CD4-positive, alpha-beta T cell treated with Interleukin-17A for 1 hour (primary cell): ENCODE measurements at regions not wholly inside any gene's neighbourhood (a gene's known extent, or its start where the extent isn't known, plus 50 kb on each side); places are given as distances from the start of the nearest gene placed in this dataset.

Experiments used
- DNase-seq: peaks from one replicate; pipeline ENCODE4 v3.0.0-alpha.2; 2020

DNA sequence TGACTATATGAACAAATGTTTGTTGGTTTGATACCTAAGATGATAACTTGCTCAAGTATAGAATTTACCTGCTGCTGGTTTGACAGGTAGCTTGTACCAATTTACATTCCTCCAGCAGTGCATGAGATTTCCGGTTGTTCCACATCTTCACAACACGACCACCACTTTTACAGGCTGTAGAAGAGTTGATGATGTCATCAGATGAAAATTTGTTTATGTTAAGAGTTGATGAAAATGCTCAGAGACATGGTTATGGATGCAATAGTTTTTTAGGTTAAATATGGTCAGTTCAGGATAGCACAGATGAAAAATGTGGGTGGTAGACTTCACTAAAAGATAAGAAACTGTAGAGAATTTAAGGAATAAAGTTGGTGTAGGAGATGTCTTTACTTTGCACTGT is 468.3 kb downstream of the PCDH18 start:
- DNase-seq: no peak

DNA sequence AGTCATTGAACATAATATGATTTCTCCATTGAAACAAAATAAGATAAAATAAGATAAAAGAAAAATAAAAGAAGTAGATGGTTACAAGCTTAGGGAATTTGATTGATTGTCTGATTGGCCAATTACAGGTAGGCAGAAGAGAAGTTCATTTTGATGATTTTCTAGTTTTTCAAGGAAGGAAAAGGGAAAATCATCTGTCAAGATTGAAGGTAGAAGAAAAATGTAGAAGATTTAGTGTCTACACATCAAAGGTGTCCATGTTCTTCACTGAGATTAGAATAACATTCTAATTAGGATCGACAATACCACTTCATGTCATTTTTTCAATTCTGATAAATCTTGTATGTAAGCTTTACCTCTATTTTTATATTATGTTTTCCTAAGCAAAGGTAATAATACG is 489.1 kb downstream of the PCDH18 start:
- no peak for DNase-seq

DNA sequence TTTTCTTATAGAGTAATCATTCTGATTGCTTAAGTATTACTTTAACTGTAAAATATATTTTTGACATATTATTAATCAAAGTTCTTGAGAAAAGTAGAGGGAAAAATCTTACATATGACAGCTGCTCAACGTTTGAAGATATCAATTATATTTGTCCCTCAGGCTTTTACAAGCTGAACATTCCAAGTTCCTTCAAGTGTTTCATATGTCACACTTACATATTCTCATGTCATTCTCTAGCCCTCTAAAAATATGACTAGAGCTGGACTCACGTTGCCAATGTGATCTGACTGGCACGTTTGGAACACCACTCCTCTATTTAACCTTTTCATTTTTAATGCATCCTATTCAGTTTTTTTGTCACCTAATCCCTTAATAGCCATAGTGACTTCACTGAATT is 492.9 kb downstream of the PCDH18 start:
- DNase-seq: no peak

DNA sequence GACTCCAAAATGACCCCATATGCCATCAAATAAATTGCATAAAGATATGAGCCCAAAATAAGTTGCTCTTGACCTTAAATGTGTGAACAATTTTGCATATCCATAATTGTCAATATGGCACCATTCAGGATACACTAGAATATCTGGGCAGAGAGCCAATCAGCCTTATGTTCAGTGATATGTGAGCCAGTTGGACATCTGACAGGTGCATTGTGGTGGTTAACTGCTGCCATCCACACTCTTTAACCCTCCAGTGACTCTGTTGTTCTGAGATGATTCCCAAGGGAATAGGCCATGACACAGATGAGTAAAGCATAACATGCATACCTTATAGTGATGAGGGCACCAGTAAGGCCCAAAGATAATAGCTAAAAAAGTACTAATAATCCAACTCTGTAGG is 500.1 kb downstream of the PCDH18 start:
- DNase-seq: no peak

DNA sequence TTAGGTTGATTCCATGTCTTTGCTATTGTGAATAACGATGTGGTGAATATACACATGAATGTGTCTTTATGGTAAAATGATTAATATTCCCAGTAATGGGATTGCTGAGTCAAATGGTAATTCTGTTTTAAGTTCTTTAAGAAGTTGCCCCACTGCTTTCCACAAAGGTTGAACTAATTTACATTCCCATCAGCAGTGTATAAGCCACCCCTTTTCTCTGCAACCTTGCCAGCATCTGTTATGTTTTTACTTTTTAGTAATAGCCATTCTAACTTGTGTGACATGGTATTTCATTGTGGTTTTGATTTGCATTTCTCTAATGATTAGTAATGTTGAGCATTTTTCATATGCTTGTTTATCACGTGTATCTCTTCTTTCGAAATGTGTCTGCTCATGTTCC is 503.3 kb downstream of the PCDH18 start:
- DNase-seq: no peak

DNA sequence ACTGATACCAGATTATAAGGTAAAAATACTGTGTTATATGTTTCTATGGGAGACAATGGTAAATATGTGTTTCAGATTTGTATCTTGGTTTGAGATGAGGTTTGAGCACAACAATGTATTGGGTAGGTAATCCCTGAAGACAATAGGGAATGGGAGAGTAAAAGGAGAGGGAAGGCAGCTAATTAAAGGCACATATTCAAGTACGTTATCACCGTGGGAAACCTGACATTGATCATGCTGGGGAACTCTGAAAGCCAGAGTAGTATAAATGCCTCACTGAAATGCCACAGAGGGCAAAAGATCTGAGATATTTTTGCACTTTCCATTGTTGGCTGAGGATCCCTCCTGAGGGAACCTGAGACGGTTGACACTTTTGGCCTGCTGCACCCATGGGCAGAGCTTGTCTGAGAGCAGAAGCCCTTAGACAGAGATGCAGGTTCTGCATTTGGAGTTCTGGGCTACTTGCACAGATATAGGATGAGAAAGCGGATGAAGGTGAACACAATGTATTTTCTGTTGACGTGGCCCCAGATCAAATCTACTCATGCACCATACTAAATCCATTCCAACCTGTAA is 506.7 kb downstream of the PCDH18 start:
- DNase-seq: no peak

DNA sequence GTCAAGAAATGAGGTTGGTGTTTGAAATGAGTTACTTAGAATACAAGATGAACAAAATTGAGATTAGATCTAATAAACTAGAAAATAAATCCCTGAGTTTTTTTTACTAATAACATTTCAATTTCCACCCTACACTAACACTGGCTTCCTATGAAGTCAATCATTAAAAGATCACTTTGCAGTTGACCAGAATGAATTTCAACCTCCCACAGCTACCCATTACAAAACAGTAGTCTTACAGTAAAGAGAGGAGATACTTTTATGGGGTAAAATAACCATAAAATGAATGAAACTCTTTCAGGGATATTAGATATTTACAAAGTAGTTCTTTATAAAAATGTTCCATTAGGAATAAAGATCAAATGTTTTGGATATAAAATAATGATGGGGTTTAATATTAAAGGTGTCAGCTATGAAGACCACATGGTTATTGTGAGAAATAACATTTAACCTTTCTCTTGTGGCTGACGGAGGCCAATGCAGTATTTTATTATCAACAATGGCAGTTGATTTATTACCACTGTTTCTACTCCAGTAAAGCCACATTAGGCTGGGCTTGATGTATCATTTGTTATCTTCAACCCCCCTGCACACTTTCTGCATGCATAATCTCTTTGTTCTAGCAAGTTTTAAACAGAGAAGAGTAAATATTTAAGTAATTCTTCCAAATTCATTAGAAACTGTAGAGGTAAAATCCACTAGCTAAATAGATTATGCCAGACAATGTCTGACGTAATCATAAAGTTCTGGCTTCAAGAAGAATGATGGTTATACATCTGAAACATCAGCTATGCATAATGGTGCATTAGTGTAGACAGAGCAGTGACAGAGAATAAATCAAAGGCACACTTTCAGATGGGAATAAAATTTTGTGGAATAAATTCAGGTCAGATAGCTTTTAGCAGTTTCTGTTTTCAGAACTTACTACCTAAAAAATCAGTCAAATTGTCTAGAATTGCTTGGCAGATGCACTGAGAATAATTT is 516.6 kb downstream of the PCDH18 start:
- DNase-seq: no peak

DNA sequence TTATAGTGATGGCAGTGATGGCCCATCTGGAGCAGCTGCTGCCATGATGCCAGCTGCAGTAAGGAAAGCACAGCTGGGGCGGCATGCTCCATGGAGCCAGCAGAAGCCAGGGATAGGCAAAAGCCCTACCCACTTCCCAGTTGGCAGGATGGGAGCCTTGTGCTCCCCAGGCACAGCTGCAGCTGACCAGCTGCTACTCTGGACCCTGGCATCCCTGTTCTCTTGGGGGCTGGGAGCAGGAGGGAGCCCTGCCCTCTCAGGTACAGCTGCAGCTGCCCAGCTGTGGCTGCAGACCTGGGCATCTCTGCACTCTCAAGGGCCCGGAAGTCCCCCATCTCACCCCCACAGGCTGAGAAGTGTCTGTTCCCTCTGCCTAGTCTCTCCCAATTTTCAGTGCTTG is 531.9 kb downstream of the PCDH18 start:
- no peak for DNase-seq

DNA sequence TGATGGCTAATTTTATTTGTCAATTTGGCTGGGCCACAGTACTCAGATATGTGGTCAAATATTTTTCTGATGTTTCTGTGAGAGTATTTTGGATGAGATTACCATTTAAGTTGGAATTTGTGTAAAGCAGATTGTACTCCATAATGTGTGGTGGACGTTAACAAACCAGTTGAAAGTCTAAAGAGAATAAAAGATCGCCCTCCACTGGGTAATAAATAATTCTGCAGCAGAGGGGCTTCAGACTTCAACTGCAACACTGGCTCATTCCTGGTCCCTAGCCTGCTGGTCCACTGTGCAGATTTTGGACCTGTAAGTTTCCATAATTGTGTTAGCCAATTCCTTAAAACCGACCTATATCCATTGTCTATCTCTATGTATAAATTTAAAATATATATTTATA is 540.3 kb downstream of the PCDH18 start:
- DNase-seq: no peak

DNA sequence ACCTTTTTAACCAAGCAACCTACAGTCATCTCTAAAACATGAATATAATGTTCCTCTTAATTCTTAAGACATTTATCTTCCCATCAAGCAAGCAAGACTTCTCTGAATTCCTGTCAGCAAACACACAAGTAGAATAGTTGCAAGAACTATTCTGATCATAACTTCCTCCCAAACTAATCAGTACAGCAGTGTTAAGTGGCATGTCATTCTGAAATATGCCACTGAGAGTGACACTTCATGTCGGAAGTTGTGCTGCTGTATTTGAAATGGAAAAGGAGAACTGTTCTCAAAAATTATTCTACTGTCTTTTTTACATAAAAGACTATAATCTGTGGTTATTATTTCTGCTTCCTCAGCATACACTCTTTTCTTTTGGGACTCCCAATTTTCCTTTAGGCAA is 546.6 kb downstream of the PCDH18 start:
- DNase-seq: no peak

DNA sequence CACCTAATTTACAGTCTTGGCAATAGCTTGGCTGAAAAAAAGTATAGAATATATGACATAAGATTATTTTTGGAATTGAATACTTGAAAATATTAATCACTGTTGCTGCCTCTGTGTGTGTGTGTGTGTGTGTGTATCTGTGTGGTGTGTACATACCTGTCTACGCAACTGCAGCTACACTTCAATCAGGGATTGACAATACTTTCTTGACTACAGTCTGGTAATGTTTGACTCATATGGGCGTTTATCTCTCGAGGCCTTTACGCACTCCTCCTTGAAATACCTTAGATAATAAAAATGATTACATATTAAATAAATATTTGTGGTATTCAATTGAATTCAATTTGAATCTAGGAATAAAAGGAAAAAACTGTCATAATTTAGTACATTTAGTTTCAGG is 565.2 kb downstream of the PCDH18 start:
- no peak for DNase-seq

DNA sequence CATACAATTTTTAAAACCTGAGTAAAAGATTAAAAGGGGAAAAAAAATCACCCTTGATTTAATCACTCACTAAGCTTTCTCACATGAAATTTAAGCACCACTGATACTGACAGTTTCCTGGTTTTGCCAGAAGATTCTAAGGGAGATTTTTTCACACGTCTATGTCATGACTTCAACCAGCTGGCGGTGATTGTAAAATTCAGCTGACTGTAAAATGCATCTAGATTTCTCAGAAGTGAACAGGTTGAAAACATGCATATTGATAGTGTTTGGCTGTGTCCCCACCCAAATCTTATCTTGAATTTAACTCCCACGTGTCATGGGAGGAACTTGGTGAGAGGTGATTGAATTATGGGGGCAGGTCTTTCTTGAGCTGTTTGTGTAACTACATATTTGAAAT is 566.8 kb downstream of the PCDH18 start:
- no peak for DNase-seq

DNA sequence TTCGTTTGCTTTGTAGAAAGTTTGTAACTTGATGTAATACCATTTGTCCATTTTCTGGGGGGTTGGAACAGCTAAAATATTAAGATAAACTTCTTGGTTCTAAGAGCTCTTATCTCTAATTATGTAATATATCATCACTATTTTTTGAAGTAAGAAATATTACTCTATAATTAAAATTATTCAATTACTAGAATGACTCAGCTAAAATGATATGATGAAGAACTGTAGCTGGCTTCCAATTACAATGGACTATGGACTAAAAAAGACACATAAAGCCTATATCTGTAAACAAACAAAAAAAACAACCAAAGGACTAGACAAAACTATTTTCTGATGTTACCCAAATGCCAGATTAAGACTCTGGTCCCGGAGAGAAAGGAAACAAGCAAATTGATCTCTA is 569.4 kb downstream of the PCDH18 start:
- DNase-seq: no peak

DNA sequence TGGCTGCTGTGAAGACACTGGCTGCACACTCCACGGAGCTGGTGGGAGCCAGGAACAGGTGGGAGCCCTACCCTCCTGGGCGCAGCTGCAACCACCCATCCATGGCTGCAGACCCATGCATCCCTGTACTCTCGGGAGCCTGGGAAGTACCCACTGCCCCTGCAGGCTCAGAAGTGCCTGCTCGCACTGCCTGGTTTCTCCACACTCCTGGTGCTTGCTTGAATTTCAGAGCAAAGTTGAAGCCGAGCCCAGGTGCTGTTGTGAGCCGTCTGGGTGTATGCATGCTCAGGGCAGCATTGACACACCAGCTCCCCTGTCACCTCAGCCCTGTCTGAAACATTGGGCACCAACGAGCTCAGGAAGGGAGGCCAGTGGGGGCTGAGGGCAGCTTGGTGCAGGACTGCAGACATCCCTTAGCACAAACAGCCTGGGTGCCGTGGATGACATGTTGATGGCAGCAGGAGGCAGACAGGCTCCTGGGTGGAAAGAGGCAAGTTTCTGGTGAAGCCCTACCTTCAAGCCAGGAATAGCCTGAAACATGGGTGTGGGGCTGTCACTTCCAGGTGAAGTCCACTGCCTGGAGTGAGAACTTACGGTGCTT is 585.9 kb downstream of the PCDH18 start:
- DNase-seq: no peak

DNA sequence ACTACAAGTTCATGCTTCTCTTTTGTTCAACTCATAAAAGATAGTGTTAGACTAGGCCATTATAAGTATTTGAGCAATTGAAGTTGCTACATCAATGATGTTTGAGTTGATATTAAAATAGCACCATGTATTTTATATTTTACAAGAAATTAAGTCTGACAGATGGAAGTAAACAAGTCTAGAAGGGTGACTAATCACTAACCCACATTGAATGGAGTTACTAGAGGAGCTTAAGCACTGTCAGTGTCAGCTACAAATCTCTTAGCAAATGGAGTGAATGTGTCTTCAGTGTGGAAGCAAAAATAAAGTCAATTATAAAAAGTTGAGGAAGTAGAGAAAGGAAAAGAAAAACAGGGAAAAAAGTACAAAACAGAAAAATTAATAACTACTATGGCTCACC is 592.5 kb downstream of the PCDH18 start:
- DNase-seq: no peak

DNA sequence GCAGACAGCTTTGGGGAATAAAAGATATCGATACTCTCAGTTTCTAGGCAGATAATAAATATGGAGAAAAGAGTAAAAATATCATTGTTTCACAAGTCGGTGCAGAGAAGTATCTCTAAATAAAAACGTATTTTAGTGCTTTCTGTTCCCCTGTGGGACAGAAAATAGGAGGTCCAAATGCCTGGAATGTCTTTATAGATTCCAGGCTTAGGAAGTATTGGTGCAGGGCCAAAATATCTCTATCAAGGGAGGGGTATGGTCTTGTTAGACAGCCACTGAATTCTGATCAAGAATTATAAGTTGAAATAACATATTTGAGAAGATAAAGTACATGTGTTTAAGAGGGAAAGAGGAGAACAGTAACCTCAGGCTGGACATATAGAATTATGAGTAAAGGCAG is 596.4 kb downstream of the PCDH18 start:
- DNase-seq: no peak

DNA sequence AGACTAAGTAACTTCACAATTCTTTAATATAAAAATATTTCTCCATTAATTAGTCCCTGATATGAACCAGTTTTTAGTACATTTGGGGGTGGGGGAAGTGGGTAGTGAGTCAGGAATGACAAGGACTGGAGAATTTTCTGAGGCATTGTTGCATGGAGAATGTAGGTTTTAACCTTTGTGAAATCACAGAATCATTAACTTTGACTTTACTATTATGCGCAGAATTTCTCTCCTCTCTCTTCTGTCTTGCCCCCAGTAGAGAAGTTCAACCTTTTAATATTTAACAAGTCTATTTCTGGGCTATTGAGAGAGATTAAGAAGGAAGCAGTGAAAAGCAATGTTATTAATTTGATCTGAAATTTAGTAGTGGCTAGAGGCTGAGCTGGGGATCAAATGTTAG is 597.0 kb downstream of the PCDH18 start:
- no peak for DNase-seq

DNA sequence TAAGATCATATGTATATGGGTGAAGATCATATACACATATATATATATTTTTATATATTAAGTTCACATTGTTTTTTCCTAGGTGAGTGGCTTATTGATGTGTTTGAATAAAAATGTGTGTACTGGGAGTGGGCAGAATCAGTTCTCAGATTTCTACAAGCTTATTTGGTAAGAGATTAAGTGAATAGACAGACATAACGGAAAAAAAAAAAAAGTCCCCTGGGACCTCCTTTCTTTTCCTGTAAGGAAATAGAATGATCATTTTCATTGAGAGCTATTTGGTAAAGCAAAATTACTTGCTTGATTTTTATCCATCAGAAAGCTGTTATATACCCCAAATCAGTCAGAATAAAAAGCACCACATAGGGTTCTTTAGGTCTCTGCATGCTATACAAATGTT is 597.7 kb downstream of the PCDH18 start:
- DNase-seq: no peak

DNA sequence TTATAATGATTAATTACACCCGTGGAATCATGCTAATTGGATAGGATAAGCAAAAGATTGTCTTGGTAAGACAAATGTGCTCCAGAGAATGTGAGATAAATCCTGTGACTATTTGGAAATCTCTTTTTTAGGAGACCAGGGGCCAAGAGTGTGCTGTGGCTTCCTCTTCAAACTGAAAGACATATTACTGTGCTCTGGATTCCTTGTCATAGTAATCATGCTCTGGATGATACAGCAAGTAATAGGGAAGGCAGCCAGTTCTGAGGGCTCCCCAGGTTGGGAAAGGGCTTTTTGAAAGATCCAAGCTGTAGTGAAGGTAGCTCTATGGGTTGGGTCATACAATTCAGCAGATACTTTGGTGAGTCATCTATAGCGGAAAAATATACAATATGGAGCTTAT is 600.5 kb downstream of the PCDH18 start:
- DNase-seq: no peak

DNA sequence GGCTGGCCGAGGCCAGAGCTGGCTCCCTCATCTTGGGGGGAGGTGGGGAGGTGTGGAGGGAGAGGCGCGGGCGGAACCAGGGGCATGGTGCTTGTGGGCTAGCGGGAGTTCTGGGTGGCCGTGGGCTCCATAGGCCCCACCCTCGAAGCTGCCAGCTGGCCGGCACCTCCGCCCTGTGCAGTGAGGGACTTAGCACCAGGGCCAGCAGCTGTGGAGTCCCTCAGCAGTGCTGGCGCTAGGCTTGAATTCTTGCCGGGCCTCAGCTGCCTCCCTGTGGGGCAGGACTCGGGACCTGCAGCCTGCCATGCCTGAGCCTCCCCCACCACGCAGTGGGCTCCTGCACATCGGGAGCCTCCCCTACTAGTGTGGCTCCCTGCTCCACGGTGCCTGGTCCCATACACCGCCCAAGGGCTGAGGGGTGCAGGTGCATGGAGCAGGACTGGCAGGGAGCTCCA is 603.3 kb downstream of the PCDH18 start:
- DNase-seq: no peak

DNA sequence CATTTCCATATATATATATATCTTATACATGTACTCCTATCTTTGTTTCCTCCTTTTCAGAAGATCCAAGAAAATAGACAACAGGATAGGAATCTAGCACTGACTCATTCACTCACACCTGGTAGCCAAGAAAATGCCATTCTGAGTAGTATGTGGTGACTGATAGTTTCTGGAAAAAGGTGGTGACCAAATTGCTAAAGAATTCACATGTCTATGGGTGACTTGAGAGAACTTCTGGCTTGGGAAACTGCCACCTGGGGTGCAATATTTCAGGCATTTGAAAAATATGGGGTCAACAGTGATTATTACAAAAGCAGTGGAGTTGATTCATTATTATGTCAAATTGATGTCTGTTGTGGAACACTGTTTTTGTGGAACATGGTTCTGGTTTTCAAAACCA is 605.1 kb downstream of the PCDH18 start:
- no peak for DNase-seq

DNA sequence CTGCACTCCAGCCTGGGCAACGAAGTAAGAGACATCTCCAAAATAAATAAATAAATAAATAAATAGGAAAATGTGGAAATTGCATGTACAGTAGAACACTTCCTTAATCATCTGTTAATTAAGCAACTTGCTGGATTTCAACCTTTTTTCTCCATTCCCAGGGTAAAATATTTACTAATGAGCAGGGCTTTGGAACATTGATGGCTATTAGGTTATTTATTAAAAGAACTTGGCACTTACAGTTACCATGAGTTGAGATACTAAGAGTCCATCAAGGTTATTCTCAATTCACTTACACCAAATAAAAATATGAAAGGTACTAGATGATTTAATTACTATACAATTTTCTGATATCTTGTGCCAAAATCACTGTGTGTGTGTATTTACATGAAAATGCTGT is 607.1 kb downstream of the PCDH18 start:
- DNase-seq: no peak

DNA sequence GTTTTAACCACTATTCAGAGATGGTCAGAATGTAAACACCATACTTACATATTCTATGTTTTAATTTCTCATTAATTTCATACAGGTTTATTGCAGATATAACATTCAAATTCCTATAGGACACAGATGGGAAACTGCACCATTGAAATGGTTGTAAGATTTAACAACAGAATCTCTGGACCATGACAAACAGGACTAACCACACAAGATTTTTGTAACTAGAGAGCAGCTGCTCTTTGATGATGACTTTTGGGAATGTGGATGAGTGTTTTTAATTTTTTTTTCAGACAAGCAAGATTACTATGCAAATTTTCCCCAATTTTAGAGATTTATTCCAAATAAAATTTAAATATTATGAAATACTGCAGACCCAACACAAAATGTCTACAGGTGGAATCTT is 610.2 kb downstream of the PCDH18 start:
- DNase-seq: no peak
